Activated naive CD4-positive, alpha-beta T cell treated with anti-CD3 and anti-CD28 coated beads, Interleukin-2, amount 10 ng/mL, durations not matched to agents 7 days and 5 days (primary cell): ENCODE measurements at regions not wholly inside any gene's neighbourhood (a gene's known extent, or its start where the extent isn't known, plus 50 kb on each side); places are given as distances from the start of the nearest gene placed in this dataset.

Experiments
- CTCF ChIA-PET: fragments of 350-600 bp; sonication (Branson Sonifier 250); formaldehyde crosslinking; loops from one replicate; lab custom pipeline; 2021; ENCODE audit warnings: antibody characterized with exemption; lab: Charles Lee
- DNase-seq: peaks from one replicate; pipeline ENCODE4 v3.0.0-alpha.2; 2020
- H3K27ac Mint-ChIP-seq: one replicate; pipeline ENCODE4 v1.8.0; 2021; ENCODE audit warnings: mild to moderate bottlenecking, moderate library complexity, mixed read lengths
- H3K27me3 Mint-ChIP-seq: one replicate; pipeline ENCODE4 v1.8.0; 2021; ENCODE audit warnings: mild to moderate bottlenecking, mixed read lengths
- H3K36me3 Mint-ChIP-seq: one replicate; pipeline ENCODE4 v1.8.0; 2021; ENCODE audit warnings: mixed read lengths
- H3K4me1 Mint-ChIP-seq: one replicate; pipeline ENCODE4 v1.8.0; 2021; ENCODE audit warnings: mixed read lengths
- H3K4me3 Mint-ChIP-seq: one replicate; pipeline ENCODE4 v1.8.0; 2021; ENCODE audit warnings: mild to moderate bottlenecking, moderate library complexity, mixed read lengths
- H3K9me3 Mint-ChIP-seq: one replicate; pipeline ENCODE4 v1.8.0; 2021; ENCODE audit warnings: mixed read lengths

DNA sequence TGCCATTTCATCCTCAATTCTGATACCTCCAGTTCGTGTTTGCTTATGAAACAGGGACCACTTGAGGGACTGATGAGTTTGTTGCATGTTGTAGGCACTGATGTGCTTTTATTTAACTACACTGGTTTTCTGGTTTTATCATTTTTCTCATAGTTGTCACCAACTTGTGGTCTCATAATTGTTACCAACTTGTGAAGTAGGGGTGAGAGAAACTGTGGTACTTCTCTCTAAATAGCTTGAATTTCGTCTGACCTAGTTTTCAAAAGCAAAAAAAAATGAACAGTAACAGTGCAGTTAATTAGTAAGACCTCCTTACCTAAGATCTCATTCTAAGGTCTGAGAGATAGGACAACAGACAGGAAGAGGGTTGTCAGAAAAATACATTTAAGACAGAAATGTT is 78.0 kb downstream of the ANXA2R start:
- CTCF ChIA-PET: no interaction called here
- Mint-ChIP-seq H3K36me3 (no peaks in the 10 kb centered on the region), H3K9me3 (no peaks in the 10 kb centered on the region), H3K27me3 (no peaks in the 10 kb centered on the region), H3K4me1 (peaks cover 12% of the 10 kb centered on the region), H3K27ac (no peak overlapping the region), H3K4me3 (no peak overlapping the region)
- DNase-seq: no peak

DNA sequence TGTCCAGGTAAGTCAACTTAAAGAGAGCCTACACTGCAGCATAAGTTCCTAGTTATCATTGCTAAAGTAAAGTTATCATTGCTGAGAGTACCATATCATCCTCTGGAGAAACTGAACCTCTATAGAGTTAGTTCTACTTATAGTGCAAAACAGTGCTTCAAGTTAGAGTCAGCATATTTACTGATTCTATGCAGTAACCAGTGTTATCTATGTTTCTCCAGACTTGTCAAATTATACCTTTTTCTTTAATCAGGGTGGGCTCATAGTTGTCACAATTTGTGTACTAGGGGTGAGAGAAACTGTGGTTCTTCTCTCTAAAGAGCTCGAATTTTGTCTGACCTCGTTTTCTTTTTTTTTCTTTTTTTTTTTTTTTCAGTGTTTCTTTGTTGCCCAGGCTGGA is 79.6 kb downstream of the ANXA2R start:
- CTCF ChIA-PET: no interaction called here
- H3K9me3 Mint-ChIP-seq: no peaks in the 10 kb centered on the region
- no peaks in the 10 kb centered on the region for H3K27me3 Mint-ChIP-seq
- H3K27ac Mint-ChIP-seq: no peak overlapping the region
- no peak for DNase-seq
- no peak overlapping the region for H3K4me3 Mint-ChIP-seq
- H3K36me3 Mint-ChIP-seq: no peaks in the 10 kb centered on the region
- peaks cover 5% of the 10 kb centered on the region for H3K4me1 Mint-ChIP-seq

DNA sequence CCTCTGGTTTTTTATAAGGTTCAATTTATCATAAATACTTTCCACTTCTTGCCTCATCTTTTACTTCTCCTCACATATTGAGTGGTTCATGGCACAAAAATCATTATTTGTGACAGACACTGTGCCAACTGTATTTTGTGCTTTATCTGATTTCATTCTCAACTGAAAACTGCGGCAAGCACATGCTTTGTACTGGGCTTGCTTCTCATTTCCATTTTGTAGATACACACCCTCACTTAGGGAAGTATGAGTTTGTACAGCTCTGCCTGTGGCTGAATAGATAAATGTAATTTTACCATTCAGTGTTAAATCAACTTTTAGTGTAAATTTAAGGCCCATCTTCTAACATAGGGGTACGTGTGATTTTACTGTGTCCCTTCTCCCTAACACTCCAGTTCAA is 83.6 kb downstream of the ANXA2R start:
- Mint-ChIP-seq H3K36me3 (peaks cover 18% of the 10 kb centered on the region), H3K27me3 (peaks cover 5% of the 10 kb centered on the region), H3K9me3 (peaks cover 13% of the 10 kb centered on the region), H3K4me3 (no peak overlapping the region), H3K27ac (no peak overlapping the region), H3K4me1 (peaks cover 23% of the 10 kb centered on the region)
- CTCF ChIA-PET: no interaction called here
- DNase-seq: no peak

DNA sequence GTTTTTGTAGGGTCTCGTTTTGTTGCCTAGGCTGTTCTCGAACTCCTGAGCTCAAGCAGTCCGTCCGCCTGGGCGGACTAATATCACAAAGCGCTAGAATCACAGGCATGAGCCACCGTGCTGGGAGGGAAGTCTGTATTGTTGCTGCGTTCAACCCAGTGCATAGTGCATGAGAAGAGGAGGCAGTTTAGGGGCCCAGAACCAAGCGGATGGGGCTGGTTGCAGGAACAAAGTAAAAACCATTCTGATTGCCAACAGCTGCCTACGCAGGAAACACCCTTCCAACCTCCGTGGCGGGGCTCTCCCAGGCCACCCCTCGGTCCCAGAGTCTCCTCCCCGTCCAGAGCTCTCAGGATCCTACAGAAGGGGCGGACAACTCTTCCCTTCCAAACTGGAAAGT is 87.1 kb downstream of the ANXA2R start:
- peak overlapping the region; percentile 96 for H3K4me3 Mint-ChIP-seq
- H3K9me3 Mint-ChIP-seq: peaks cover 13% of the 10 kb centered on the region
- peaks cover 9% of the 10 kb centered on the region for H3K27me3 Mint-ChIP-seq
- peaks cover 20% of the 10 kb centered on the region for H3K36me3 Mint-ChIP-seq
- CTCF ChIA-PET: interaction anchor here (0.7 to 7.6 kb wide), 3 partner anchors 38 to 89 kb away, joined by 3 to 63 read pairs (median 10); no protein-coding TSS in a partner anchor
- H3K27ac Mint-ChIP-seq: peak overlapping the region; percentile 100
- no peak for DNase-seq
- peaks cover 47% of the 10 kb centered on the region for H3K4me1 Mint-ChIP-seq

DNA sequence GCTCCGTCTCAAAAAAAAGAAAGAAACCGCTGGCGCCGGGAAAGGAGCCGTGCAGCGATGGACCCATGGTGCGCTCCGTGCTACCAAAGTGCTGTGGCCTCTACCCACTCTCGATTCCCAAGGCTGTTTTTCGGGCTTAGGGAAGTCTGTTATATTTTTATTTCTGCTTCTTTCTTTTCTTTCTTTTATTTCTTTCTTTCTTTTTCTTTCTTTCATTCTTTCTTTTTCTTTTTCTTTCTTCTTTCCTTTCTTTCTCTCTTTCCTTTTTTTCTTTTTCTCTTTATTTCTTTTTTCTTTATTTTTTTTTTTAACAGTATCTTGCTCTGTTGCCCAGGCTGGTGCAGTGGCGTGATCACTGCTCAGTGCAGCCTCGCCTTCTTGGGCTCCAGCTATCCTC is 87.5 kb downstream of the ANXA2R start:
- Mint-ChIP-seq H3K9me3 (peaks cover 13% of the 10 kb centered on the region), H3K4me1 (peaks cover 51% of the 10 kb centered on the region), H3K4me3 (peak overlapping the region; percentile 96), H3K27ac (peak overlapping the region; percentile 100), H3K36me3 (peaks cover 24% of the 10 kb centered on the region), H3K27me3 (peaks cover 9% of the 10 kb centered on the region)
- no peak for DNase-seq
- CTCF ChIA-PET: interaction anchor here (1.1 to 7.6 kb wide), 3 partner anchors 39 to 63 kb away, joined by 3 to 63 read pairs (median 10); no protein-coding TSS in a partner anchor

DNA sequence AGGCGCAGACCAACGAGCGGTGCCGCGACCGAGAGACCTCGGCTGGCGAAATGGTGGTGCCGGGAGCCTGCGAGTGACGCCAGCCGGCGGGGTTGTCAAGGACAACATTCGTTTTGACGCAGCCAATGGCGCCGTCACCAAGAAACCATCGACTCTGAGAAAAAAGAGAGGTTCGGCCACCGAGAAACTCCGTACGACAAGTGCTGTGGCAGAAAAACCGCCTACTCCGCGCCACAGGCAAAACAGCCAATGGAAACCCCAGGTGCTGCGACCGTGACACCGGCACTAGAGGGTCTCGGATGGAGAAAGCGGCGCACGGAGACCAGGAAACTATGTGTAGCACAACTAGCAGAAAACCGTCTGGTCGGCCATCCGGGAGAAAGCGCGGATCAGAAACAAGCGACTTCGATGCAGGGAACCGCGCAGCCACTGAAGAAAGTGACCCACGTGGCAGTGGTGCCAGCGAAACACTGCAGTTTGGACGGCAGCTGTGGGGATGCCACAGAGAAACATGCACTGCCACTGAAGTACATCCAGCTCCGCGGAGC is 88.8 kb downstream of the ANXA2R start:
- H3K4me3 Mint-ChIP-seq: peak overlapping the region; percentile 96
- H3K27ac Mint-ChIP-seq: peak overlapping the region; percentile 100
- CTCF ChIA-PET: interaction anchor here (1.1 to 7.6 kb wide), 4 partner anchors 40 to 62 kb away, joined by 3 to 63 read pairs (median 7); no protein-coding TSS in a partner anchor
- peaks cover 47% of the 10 kb centered on the region for H3K4me1 Mint-ChIP-seq
- DNase-seq: peak; percentile 87
- H3K9me3 Mint-ChIP-seq: peaks cover 13% of the 10 kb centered on the region
- peaks cover 9% of the 10 kb centered on the region for H3K27me3 Mint-ChIP-seq
- peaks cover 24% of the 10 kb centered on the region for H3K36me3 Mint-ChIP-seq

DNA sequence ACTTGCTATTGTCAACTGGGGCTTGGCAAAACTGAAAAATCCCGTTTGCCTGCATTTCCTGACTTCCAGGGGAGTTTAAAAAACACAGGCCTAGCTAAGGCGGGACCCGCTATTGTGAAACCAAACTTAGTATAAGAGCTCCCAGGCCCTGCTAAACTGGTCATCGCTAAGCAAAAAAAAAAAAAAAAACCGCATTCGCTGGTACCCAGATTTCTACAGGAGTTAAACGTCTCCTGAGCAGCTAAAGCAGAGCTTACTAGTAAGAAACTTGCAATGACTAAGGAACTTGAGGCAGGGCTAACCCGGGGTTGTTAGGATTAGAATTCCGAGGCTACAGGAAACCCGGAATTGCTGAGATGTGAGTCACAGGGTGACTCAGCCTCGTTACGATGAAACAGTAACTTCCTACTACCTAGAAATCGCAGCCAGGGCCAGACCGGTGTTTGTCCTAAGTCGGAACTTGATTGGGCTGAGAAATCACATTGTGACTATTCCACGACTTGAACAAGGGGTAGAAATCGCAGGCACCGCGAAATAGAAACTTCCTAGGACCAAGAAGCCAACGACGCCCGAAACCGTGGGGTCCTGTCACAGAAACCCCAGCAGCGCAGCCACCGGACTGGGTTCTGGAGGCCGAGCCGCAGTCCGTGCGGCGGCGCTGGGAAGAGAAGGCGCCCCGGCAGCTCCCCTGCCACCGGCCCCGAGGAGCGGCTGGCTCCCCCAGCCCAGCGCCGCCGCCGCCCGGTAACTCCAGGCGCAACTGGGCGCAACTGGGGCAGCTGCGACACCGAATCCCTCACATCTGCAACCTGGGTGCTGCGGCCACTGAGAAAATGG is 89.4 kb downstream of the ANXA2R start:
- Mint-ChIP-seq H3K27ac (peak overlapping the region; percentile 100), H3K4me3 (peak overlapping the region; percentile 96), H3K9me3 (peaks cover 13% of the 10 kb centered on the region), H3K4me1 (peaks cover 47% of the 10 kb centered on the region), H3K27me3 (peaks cover 9% of the 10 kb centered on the region), H3K36me3 (peaks cover 24% of the 10 kb centered on the region)
- CTCF ChIA-PET: interaction anchor here (0.8 to 7.6 kb wide), 14 partner anchors 10 to 92 kb away, joined by 3 to 63 read pairs (median 4); partner anchors contain the start of gene ANXA2R
- DNase-seq: peak; percentile 70

DNA sequence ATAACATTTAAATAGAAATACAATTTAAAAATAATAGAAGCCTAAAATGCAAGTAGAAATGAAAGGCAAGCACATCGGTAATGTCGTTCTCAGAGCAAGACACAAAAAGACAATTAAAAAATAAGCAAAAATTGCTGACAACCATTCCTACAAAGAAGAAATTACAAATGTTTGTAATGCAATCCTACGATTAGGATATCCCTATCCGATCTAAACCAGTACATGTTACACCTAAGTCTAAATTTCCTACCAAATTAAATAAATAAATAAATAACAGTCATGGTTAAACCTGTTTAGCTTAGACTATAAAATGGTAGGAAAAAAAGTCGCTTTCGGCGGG is 90.0 kb downstream of the ANXA2R start:
- Mint-ChIP-seq H3K27ac (peak overlapping the region; percentile 100), H3K4me1 (peaks cover 47% of the 10 kb centered on the region), H3K27me3 (peaks cover 10% of the 10 kb centered on the region), H3K4me3 (peak overlapping the region; percentile 96), H3K36me3 (peaks cover 21% of the 10 kb centered on the region), H3K9me3 (peaks cover 10% of the 10 kb centered on the region)
- no peak for DNase-seq
- CTCF ChIA-PET: interaction anchor here (0.8 to 7.6 kb wide), 14 partner anchors 10 to 92 kb away, joined by 3 to 63 read pairs (median 4); partner anchors contain the start of gene ANXA2R

DNA sequence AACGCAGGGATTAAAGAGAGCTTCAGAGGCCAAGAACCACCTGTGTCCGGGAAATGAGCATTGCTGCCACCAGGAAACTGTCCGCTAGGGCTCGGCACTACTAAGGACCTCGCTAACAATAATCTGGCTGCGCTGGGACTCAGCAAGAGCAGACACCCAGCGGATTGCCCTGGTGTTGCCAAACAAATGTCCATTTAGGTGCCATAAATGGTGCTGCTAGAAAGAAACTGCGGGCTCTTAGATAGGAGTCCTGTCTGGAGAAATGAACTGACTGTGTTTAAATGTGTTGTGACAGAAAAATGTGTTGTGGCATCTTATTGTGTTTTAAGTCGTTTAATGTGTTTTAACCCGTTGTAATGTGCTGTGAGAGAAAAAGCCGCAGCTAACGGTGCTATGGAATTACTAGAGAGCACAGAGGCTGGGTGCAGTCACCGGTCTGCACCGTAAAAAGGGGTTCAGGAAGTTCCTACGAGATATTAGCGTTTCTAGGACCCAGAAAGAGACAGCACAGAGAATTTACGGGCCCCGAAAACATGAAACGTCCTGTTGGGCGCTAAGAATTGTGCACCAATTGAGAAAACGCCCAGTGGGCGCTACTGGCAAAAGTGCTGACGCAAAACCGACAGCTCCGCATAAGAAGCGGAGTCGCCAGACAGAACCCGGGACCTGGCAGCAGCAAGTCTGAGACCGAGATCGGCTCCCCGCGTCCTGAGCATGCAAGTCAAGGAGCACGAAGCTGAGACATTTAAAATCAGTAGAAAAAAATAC is 90.6 kb downstream of the ANXA2R start:
- Mint-ChIP-seq H3K4me3 (peak overlapping the region; percentile 96), H3K4me1 (peaks cover 47% of the 10 kb centered on the region), H3K27me3 (peaks cover 13% of the 10 kb centered on the region), H3K9me3 (peaks cover 10% of the 10 kb centered on the region), H3K36me3 (peaks cover 20% of the 10 kb centered on the region), H3K27ac (peak overlapping the region; percentile 100)
- peak; percentile 81 for DNase-seq
- CTCF ChIA-PET: interaction anchor here (0.8 to 7.6 kb wide), 13 partner anchors 11 to 92 kb away, joined by 3 to 63 read pairs (median 4); partner anchors contain the start of gene ANXA2R

DNA sequence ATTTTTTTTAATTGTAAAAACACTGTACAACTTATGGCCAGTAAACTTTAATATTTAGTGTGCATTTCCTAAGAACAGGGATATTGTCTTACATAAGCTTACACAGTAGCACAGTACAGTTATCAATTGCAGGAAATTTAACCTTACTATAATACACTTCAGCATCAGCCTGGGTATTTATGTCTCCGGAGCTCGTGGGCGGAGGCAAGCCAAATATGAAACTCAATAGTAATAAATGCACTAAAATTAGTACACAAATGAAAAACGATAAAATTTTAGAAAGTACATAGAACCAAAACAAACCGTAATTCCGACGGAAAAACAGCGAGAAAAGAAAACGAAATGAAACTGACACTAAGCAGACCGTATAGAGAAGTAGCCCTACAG is 91.2 kb downstream of the ANXA2R start:
- Mint-ChIP-seq H3K4me3 (peak overlapping the region; percentile 96), H3K27ac (peak overlapping the region; percentile 100), H3K9me3 (peaks cover 6% of the 10 kb centered on the region), H3K4me1 (peaks cover 47% of the 10 kb centered on the region), H3K27me3 (peaks cover 18% of the 10 kb centered on the region), H3K36me3 (peaks cover 20% of the 10 kb centered on the region)
- CTCF ChIA-PET: interaction anchor here (0.9 to 7.6 kb wide), 7 partner anchors 10 to 91 kb away, joined by 3 to 63 read pairs (median 11); partner anchors contain the start of gene ANXA2R
- no peak for DNase-seq

DNA sequence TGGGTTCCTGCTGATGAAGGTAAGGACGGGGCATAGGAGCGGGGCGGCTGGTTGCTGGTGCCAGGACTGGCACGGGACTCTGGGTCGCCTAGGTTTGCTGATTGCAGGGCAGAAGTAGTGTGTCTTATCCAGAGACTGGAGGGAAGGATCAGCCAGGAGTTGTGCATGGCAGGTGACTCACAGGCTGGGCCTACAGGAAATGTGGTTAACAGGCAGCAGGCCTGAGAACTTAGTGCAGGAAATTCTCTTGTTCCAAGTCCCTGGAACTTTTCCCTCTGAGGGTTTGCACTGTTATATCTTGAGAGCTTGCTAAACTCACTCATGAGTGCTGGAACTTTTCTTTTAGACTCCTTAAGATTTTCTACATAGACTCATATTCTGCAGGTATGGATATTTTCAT is 95.1 kb downstream of the ANXA2R start:
- no peak for DNase-seq
- Mint-ChIP-seq H3K27me3 (peaks cover 18% of the 10 kb centered on the region), H3K27ac (no peak overlapping the region), H3K9me3 (no peaks in the 10 kb centered on the region), H3K36me3 (peaks cover 4% of the 10 kb centered on the region), H3K4me3 (no peak overlapping the region), H3K4me1 (peaks cover 17% of the 10 kb centered on the region)
- CTCF ChIA-PET: no interaction called here

DNA sequence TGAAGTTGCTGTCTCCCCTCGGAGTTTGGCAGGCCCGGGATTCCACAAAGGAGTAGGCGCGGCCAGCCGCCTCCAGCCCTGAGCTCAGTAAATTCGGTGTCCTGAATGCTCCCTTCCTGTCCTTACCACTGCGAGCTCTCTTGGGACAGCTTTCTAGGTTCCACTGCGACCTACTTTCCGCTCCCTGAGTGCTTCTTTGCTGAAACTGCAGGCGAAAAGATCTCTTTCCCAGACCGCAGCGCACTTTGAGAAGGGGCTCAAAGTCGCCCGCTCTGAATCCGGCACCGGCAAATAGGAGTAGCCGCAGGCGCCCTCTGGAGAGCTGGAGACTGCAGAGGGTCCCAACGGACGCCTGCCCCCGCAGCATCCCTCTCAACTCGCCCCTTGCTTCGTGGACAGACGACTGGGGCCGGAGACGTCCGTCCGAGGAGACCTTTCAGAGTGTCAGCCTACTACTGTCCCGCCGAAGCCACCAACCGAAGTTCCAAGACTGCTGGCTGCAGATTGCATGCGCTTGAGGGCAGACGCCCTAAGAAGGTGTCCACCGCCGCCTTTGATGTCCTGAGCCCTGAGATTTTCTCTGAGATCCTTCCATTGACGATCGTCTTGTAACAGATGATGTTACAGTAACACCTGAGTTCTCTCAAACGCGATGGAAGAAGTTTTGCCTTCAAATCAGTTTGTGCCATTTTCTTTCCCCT is 96.0 kb downstream of the ANXA2R start:
- Mint-ChIP-seq H3K27ac (no peak overlapping the region), H3K27me3 (peaks cover 18% of the 10 kb centered on the region), H3K4me3 (no peak overlapping the region), H3K4me1 (peaks cover 8% of the 10 kb centered on the region), H3K36me3 (peaks cover 4% of the 10 kb centered on the region), H3K9me3 (no peaks in the 10 kb centered on the region)
- DNase-seq: no peak
- CTCF ChIA-PET: no interaction called here

DNA sequence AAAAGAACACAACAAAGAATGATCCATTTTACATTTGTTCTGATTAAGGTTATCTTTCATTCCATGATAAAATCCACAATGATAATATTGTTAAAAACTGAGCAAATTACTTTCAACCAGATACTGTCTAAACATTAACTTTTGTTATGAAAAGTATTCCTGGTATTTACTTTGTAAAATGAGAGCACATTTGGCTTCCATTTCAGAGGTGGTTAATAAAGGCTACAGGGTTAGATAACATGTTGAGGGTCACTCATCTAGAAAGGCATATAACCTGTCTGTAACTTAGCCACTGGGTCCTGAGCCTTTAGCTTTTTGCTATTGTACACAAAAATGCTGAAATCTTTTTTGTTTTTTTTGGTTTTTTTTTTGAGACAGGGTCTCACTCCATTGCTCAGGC is 99.3 kb downstream of the ANXA2R start:
- no peaks in the 10 kb centered on the region for H3K9me3 Mint-ChIP-seq
- peaks cover 18% of the 10 kb centered on the region for H3K27me3 Mint-ChIP-seq
- DNase-seq: no peak
- H3K4me1 Mint-ChIP-seq: peaks cover 5% of the 10 kb centered on the region
- no peak overlapping the region for H3K4me3 Mint-ChIP-seq
- peaks cover 1% of the 10 kb centered on the region for H3K36me3 Mint-ChIP-seq
- CTCF ChIA-PET: interaction anchor here (1.1 kb wide), 1 partner anchor 10 kb away, joined by 3 read pairs; no protein-coding TSS in a partner anchor
- no peak overlapping the region for H3K27ac Mint-ChIP-seq
